Central memory CD8-positive, alpha-beta T cell (primary cell): ENCODE measurements at regions not wholly inside any gene's neighbourhood (a gene's known extent, or its start where the extent isn't known, plus 50 kb on each side); places are given as distances from the start of the nearest gene placed in this dataset.

Source experiments
- ATAC-seq: fragments of 150-1000 bp; cut with Tn5 transposase; replicated peaks from 2 replicates; pipeline ENCODE4 v1.10.0; 2022; ENCODE audit warnings: mild to moderate bottlenecking, moderate FRiP score, moderate number of reproducible peaks; ENCODE audit not compliant: poor library complexity, severe bottlenecking; ENCODE audit errors: extremely low read depth
- DNase-seq, 2 donors: peaks; one replicate each; pipeline ENCODE4 v3.0.0; 2021; ENCODE audit warnings: low spot score in 2 of 2
- H3K27ac Mint-ChIP-seq: one replicate; pipeline ENCODE4 v1.8.0; 2022; ENCODE audit warnings: low read depth, mild to moderate bottlenecking, moderate library complexity, mixed read lengths
- H3K27me3 Mint-ChIP-seq: one replicate; pipeline ENCODE4 v1.8.0; 2022; ENCODE audit warnings: mixed read lengths
- H3K36me3 Mint-ChIP-seq: one replicate; pipeline ENCODE4 v1.8.0; 2022; ENCODE audit warnings: mild to moderate bottlenecking, moderate library complexity, mixed read lengths; ENCODE audit not compliant: insufficient read depth
- H3K4me1 Mint-ChIP-seq: one replicate; pipeline ENCODE4 v1.8.0; 2022; ENCODE audit warnings: mixed read lengths
- H3K4me3 Mint-ChIP-seq: one replicate; pipeline ENCODE4 v1.8.0; 2022; ENCODE audit warnings: mild to moderate bottlenecking, moderate library complexity, mixed read lengths
- H3K9me3 Mint-ChIP-seq: one replicate; pipeline ENCODE4 v1.8.0; 2022; ENCODE audit warnings: mixed read lengths

- ATAC-seq: no peak
- Mint-ChIP-seq H3K27me3 (no peaks in the 10 kb centered on the region), H3K27ac (no peak overlapping the region), H3K4me3 (no peak overlapping the region), H3K4me1 (no peaks in the 10 kb centered on the region), H3K9me3 (peaks cover 5% of the 10 kb centered on the region), H3K36me3 (peaks cover 1% of the 10 kb centered on the region)
- no peak for DNase-seq
These were observed 220.4 kb upstream of the RAG2 start for GRCh38 chr11:36818410-36818809.

DNA sequence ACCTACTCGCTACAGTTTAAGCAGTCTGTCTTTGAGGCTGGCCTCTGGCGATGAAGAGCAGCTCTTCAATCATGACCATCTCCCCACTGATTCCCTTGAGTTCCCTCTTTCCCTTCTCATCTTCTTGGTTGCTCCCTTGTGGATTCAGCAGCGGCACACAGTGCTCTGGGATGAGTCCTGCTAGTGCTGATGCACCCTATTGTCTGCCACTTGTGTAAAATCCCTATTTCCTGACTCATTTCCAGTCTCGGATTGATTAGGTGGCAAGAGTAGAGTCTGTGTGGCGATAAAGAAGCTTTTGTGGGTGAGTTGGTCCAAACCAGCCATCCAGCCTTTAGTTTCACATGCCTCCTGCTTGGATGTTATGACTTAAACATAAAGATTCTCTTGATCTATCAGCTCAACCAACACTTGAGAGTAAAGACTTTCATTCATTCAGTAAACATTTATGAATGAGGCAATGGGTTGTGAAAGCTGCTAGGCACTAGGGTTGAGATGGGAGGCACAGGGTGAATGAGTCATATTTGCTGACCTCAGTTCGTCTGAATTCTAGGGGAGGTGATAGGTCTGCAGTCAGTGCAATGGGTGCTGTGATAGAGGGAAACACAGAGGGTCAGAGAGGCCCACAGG, 219.4 kb upstream of the RAG2 start:
- Mint-ChIP-seq H3K27ac (no peak overlapping the region), H3K9me3 (peaks cover 5% of the 10 kb centered on the region), H3K4me1 (no peaks in the 10 kb centered on the region), H3K36me3 (peaks cover 1% of the 10 kb centered on the region), H3K4me3 (no peak overlapping the region), H3K27me3 (no peaks in the 10 kb centered on the region)
- DNase-seq (no peak), ATAC-seq (no peak)

DNA sequence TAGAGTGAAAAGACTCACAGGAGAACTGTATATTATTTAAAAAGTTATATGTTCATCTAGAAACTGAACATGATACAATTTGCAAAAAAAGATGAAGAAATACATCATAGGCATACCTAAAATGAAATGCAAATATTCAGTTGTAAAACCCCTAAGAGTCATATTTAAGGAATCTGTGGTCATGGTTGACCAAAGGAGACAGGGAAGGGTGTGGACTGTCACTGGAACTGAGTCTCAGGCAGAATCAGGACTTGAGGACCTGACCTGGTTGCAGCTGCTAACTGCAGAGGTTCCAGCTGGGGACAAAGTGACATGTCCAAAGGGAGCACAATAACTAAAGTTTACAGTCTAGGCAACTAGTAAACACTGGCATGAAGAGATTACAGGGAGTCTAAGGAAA, 211.3 kb upstream of the RAG2 start:
- H3K9me3 Mint-ChIP-seq: no peaks in the 10 kb centered on the region
- no peaks in the 10 kb centered on the region for H3K36me3 Mint-ChIP-seq
- no peak overlapping the region for H3K27ac Mint-ChIP-seq
- DNase-seq (no peak), ATAC-seq (no peak)
- peaks cover 23% of the 10 kb centered on the region for H3K27me3 Mint-ChIP-seq
- H3K4me3 Mint-ChIP-seq: no peak overlapping the region
- H3K4me1 Mint-ChIP-seq: no peaks in the 10 kb centered on the region

DNA sequence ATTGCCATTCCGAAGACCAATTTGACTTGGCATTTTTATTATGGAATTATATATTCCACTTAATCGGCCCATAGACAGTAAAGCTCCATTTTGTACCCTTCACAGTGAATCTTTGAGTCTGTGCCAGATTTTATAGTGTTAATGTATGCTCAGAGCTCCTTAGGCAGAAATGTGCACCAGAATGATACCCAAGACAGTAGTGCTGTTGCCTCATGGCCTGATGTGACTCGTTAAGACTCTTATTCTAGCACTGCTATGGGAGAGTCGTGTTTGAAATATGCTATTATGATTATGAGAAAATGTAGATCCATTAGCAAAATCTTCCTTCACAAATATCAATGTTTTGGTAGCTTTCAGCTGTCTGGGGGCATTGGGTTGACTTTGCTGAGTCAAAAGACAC, 209.8 kb upstream of the RAG2 start:
- Mint-ChIP-seq H3K27ac (no peak overlapping the region), H3K36me3 (no peaks in the 10 kb centered on the region), H3K27me3 (peaks cover 23% of the 10 kb centered on the region), H3K4me1 (no peaks in the 10 kb centered on the region), H3K4me3 (no peak overlapping the region), H3K9me3 (no peaks in the 10 kb centered on the region)
- DNase-seq: no peak
- ATAC-seq: no peak

- H3K9me3 Mint-ChIP-seq: no peaks in the 10 kb centered on the region
- no peak overlapping the region for H3K27ac Mint-ChIP-seq
- H3K27me3 Mint-ChIP-seq: peaks cover 29% of the 10 kb centered on the region
- H3K4me1 Mint-ChIP-seq: no peaks in the 10 kb centered on the region
- no peak for DNase-seq
- ATAC-seq: no peak
- H3K36me3 Mint-ChIP-seq: no peaks in the 10 kb centered on the region
- no peak overlapping the region for H3K4me3 Mint-ChIP-seq
These were observed 205.0 kb upstream of the RAG2 start for GRCh38 chr11:36803084-36803483.

DNA sequence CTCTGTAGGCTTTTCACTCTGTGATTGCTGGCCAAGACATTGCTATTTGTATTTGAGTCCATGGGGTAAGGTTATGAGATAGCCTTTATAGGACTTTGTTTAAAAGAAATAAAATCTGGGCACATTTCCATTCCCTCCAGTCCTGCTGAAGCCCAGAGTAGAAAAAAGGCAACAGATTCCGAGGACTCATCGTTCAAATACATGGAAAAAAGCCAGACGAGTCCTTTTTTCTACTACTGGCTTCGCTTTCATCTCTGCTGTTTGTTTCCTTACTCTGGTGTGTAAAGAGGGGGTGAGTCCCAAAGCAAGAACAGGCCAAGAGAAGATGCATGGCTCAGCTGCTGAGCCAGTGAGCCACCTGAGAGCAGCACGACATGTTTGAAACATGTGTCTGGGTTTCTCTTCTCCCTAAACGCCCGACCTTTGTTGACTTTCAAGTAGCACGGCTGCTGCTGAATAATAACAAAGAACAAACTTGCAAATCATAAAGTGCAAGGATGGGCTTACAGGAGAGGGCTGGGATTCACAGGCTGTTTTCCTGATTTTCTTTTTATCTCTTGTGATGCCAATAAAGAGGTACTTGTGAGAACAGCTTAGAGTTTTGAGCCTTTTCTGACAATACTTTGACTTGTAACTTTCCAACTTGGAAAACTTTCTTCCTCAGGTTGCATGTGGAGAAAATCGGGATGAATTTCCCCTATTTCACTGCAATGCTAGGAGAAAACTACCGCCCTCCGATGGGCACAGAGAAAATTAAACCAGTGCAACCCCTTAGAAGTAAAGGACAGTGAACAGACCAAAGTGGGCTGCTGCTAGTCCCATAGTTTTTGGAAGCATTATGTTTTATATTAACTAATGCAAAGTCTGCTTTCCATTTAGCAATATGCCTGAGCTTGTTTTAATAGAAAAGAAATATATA, 195.2 kb upstream of the RAG2 start:
- no peak overlapping the region for H3K4me3 Mint-ChIP-seq
- ATAC-seq (no peak), DNase-seq (no peak)
- H3K4me1 Mint-ChIP-seq: no peaks in the 10 kb centered on the region
- H3K27me3 Mint-ChIP-seq: peaks cover 44% of the 10 kb centered on the region
- peaks cover 5% of the 10 kb centered on the region for H3K9me3 Mint-ChIP-seq
- no peaks in the 10 kb centered on the region for H3K36me3 Mint-ChIP-seq
- H3K27ac Mint-ChIP-seq: no peak overlapping the region

GRCh38 chr11:36791957-36792356, 193.9 kb upstream of the RAG2 start:
- ATAC-seq (no peak), DNase-seq (no peak)
- H3K27ac Mint-ChIP-seq: no peak overlapping the region
- H3K4me3 Mint-ChIP-seq: no peak overlapping the region
- H3K9me3 Mint-ChIP-seq: peaks cover 5% of the 10 kb centered on the region
- H3K27me3 Mint-ChIP-seq: peaks cover 34% of the 10 kb centered on the region
- H3K4me1 Mint-ChIP-seq: no peaks in the 10 kb centered on the region
- no peaks in the 10 kb centered on the region for H3K36me3 Mint-ChIP-seq

DNA sequence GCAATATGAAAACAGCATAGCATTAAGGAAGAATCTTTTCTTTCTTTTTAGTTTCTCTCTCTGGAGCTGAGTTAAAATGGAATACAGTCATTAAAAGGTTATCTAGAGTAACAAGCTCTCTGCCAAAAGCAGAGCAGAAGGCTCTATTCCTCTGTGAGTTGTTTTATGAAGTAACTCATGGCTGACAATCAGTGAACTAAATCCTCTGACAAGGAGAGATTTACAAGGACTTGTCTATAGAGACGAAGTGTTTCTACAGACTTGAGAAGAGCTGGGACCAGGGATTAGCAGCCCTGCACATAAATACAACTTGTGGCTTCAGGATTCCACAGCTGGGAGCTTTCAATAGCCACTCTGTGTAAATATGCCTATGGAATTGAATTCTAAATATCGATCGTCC, 192.5 kb upstream of the RAG2 start:
- no peaks in the 10 kb centered on the region for H3K9me3 Mint-ChIP-seq
- H3K27me3 Mint-ChIP-seq: peaks cover 38% of the 10 kb centered on the region
- no peak overlapping the region for H3K27ac Mint-ChIP-seq
- no peak overlapping the region for H3K4me3 Mint-ChIP-seq
- ATAC-seq: no peak
- no peaks in the 10 kb centered on the region for H3K36me3 Mint-ChIP-seq
- no peak for DNase-seq
- H3K4me1 Mint-ChIP-seq: no peaks in the 10 kb centered on the region

- no peak overlapping the region for H3K4me3 Mint-ChIP-seq
- H3K9me3 Mint-ChIP-seq: no peaks in the 10 kb centered on the region
- H3K4me1 Mint-ChIP-seq: no peaks in the 10 kb centered on the region
- no peak overlapping the region for H3K27ac Mint-ChIP-seq
- no peak for ATAC-seq
- no peak for DNase-seq
- no peaks in the 10 kb centered on the region for H3K36me3 Mint-ChIP-seq
- peaks cover 68% of the 10 kb centered on the region for H3K27me3 Mint-ChIP-seq
These were observed 185.8 kb upstream of the RAG2 start for GRCh38 chr11:36783808-36784207.

GRCh38 chr11:36779791-36780190, 181.8 kb upstream of the RAG2 start:
- DNase-seq: no peak
- no peaks in the 10 kb centered on the region for H3K36me3 Mint-ChIP-seq
- no peak overlapping the region for H3K4me3 Mint-ChIP-seq
- H3K27me3 Mint-ChIP-seq: peaks cover 47% of the 10 kb centered on the region
- no peaks in the 10 kb centered on the region for H3K4me1 Mint-ChIP-seq
- H3K9me3 Mint-ChIP-seq: no peaks in the 10 kb centered on the region
- H3K27ac Mint-ChIP-seq: no peak overlapping the region
- no peak for ATAC-seq

DNA sequence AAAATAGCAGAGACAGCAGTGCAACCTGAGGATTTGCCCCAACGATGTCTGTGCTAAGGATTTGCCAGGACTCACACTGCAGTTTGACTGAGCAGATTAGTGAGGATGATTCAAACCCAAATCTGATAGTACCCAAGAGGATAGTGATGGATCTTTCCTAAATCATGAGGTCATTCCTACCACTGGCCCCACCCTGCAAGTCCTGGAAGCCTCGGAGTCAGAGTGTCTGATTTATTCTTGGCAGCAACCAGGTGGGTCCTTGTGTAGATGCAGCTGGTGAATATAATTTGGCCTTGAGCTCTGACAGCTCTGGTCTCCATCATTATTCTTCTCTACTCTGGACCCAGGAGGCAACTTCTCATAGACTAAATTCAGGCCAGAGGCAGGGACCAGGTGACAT, 179.3 kb upstream of the RAG2 start:
- DNase-seq (no peak), ATAC-seq (no peak)
- Mint-ChIP-seq H3K27me3 (peaks cover 43% of the 10 kb centered on the region), H3K36me3 (no peaks in the 10 kb centered on the region), H3K9me3 (no peaks in the 10 kb centered on the region), H3K4me1 (no peaks in the 10 kb centered on the region), H3K27ac (no peak overlapping the region), H3K4me3 (no peak overlapping the region)

- ATAC-seq: no peak
- Mint-ChIP-seq H3K27me3 (peaks cover 37% of the 10 kb centered on the region), H3K4me1 (no peaks in the 10 kb centered on the region), H3K4me3 (no peak overlapping the region), H3K9me3 (no peaks in the 10 kb centered on the region), H3K36me3 (no peaks in the 10 kb centered on the region), H3K27ac (no peak overlapping the region)
- DNase-seq: no peak
These were observed 177.7 kb upstream of the RAG2 start for GRCh38 chr11:36775756-36776155.

DNA sequence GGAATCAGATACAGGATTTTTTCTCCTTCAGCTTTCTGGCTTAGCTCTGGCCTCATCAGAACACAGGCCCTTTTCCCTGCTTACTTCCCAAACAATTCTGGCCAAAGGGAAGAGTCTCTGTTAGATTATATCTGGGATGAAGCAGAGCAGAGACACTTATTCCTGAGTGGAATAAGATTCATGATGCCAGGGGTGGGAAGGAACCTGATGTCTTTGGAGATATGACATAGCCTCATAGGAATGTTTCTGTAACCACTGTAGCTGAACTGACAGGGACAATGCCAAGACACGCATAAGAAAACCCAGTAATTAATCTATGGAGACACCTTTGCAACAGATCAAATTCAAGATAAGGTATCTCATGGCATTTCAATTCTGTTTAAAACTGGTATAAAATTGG, 177.1 kb upstream of the RAG2 start:
- no peaks in the 10 kb centered on the region for H3K4me1 Mint-ChIP-seq
- peaks cover 40% of the 10 kb centered on the region for H3K27me3 Mint-ChIP-seq
- no peaks in the 10 kb centered on the region for H3K36me3 Mint-ChIP-seq
- no peaks in the 10 kb centered on the region for H3K9me3 Mint-ChIP-seq
- H3K27ac Mint-ChIP-seq: no peak overlapping the region
- no peak overlapping the region for H3K4me3 Mint-ChIP-seq
- DNase-seq: no peak
- no peak for ATAC-seq
